ENCODE measurements at regions not wholly inside any gene's neighbourhood (a gene's known extent, or its start where the extent isn't known, plus 50 kb on each side); places are given as distances from the start of the nearest gene placed in this dataset.

GRCh38 chr13:76715075-76715474, 171.1 kb downstream of the KCTD12 start:
- no peak for TF ChIP-seq CTCF (IDR thresholded peaks at IDR 0.05; ENCODE audit: borderline replicate concordance, control extremely low read depth, extremely low read depth, insufficient read depth, missing control alignments)
- in situ Hi-C loops (cut with MboI; ENCODE audit: low sequenced_read_pairs, unreplicated experiment) = no loop called here
- no peak for DNase-seq (ENCODE audit: low spot score)

- in situ Hi-C loops (cut with MboI; ENCODE audit: low sequenced_read_pairs, unreplicated experiment) = no loop called here
- TF ChIP-seq CTCF (IDR thresholded peaks at IDR 0.05; ENCODE audit: borderline replicate concordance, control extremely low read depth, extremely low read depth, insufficient read depth, missing control alignments) = no peak
- no peak for DNase-seq (ENCODE audit: low spot score)
Observed at GRCh38 chr13:76713280-76713679, 172.9 kb downstream of the KCTD12 start.

- in situ Hi-C loops (cut with MboI; ENCODE audit: low sequenced_read_pairs, unreplicated experiment) = no loop called here
- no peak for TF ChIP-seq CTCF (IDR thresholded peaks at IDR 0.05; ENCODE audit: borderline replicate concordance, control extremely low read depth, extremely low read depth, insufficient read depth, missing control alignments)
- no peak for DNase-seq (ENCODE audit: low spot score)
Observed at GRCh38 chr13:76711550-76712182, 174.5 kb downstream of the KCTD12 start.

- no peak for TF ChIP-seq CTCF (IDR thresholded peaks at IDR 0.05; ENCODE audit: borderline replicate concordance, control extremely low read depth, extremely low read depth, insufficient read depth, missing control alignments)
- in situ Hi-C loops (cut with MboI; ENCODE audit: low sequenced_read_pairs, unreplicated experiment) = no loop called here
- no peak for DNase-seq (ENCODE audit: low spot score)
Observed at GRCh38 chr13:76709851-76710250, 176.4 kb downstream of the KCTD12 start.

- no peak for DNase-seq (ENCODE audit: low spot score)
- TF ChIP-seq CTCF (IDR thresholded peaks at IDR 0.05; ENCODE audit: borderline replicate concordance, control extremely low read depth, extremely low read depth, insufficient read depth, missing control alignments) = no peak
- in situ Hi-C loops (cut with MboI; ENCODE audit: low sequenced_read_pairs, unreplicated experiment) = no loop called here
Observed at GRCh38 chr13:76708138-76708688, 178.0 kb downstream of the KCTD12 start.

- TF ChIP-seq CTCF (IDR thresholded peaks at IDR 0.05; ENCODE audit: borderline replicate concordance, control extremely low read depth, extremely low read depth, insufficient read depth, missing control alignments) = no peak
- no peak for DNase-seq (ENCODE audit: low spot score)
Observed at GRCh38 chr13:76707360-76707759, 178.8 kb downstream of the KCTD12 start.

More at GRCh38 chr13:76707360-76707759, 178.8 kb downstream of the KCTD12 start:
- in situ Hi-C loops (cut with MboI; ENCODE audit: low sequenced_read_pairs, unreplicated experiment) = no loop called here

Data from GM13976 (cell line).